Thymus (tissue), 11 donors: ENCODE measurements at regions not wholly inside any gene's neighbourhood (a gene's known extent, or its start where the extent isn't known, plus 50 kb on each side); places are given as distances from the start of the nearest gene placed in this dataset.

Experiments used
- DNase-seq, 9 donors: peaks; one replicate each; pipeline ENCODE4 v3.0.0-alpha.2; 2013; ENCODE audit warnings: low spot score in 9 of 9, low read depth in 6 of 9, missing footprints in 1 of 9
- H3K27ac ChIP-seq, 2 donors: one replicate each; pipeline ENCODE4 v1.5.1; 2013; ENCODE audit warnings: control low read depth in 1 of 2, low read depth in 1 of 2, low read length in 1 of 2, mild to moderate bottlenecking in 1 of 2, moderate library complexity in 1 of 2
- H3K27me3 ChIP-seq, 2 donors: one replicate each; pipeline ENCODE4 v1.5.1; 2013; ENCODE audit warnings: low read length in 1 of 2; ENCODE audit not compliant: control insufficient read depth in 2 of 2, insufficient read depth in 1 of 2
- H3K36me3 ChIP-seq, 2 donors: one replicate each; pipeline ENCODE4 v1.5.1; 2013; ENCODE audit warnings: low read length in 1 of 2, mild to moderate bottlenecking in 1 of 2, moderate library complexity in 1 of 2; ENCODE audit not compliant: control insufficient read depth in 2 of 2, insufficient read depth in 2 of 2
- H3K4me1 ChIP-seq, 2 donors: one replicate each; pipeline ENCODE4 v1.5.1; 2013; ENCODE audit warnings: low read length in 2 of 2; ENCODE audit not compliant: control insufficient read depth in 2 of 2, insufficient read depth in 2 of 2
- H3K4me3 ChIP-seq, 2 donors: one replicate each; pipeline ENCODE4 v1.5.1; 2013; ENCODE audit warnings: low read length in 2 of 2, control low read depth in 1 of 2, mild to moderate bottlenecking in 1 of 2
- H3K9me3 ChIP-seq, 2 donors: one replicate each; pipeline ENCODE4 v1.5.1; 2013; ENCODE audit warnings: low read length in 1 of 2, mild to moderate bottlenecking in 1 of 2; ENCODE audit not compliant: control insufficient read depth in 2 of 2, insufficient read depth in 1 of 2
- WGBS: extraction: QIAGEN DNeasy Blood & Tissue Kit; methylation state at CpG from one replicate; pipeline ENCODE4 v1.1.7; 2013; 5-methylcytosine and 5-hydroxymethylcytosine counted together
- donor health status: healthy.

GRCh38 chr20:50408526-50409364 is 101.4 kb upstream of the PTPN1 start:
- Histone ChIP-seq H3K4me1 (peaks cover 0 to 6% of the 10 kb centered on the region in 2 donors), H3K27me3 (peaks cover 0 to 3% of the 10 kb centered on the region in 2 donors), H3K36me3 (no peaks in the 10 kb centered on the region)

GRCh38 chr20:50409495-50409894 is 100.7 kb upstream of the PTPN1 start:
- Histone ChIP-seq H3K9me3 (no peaks in the 10 kb centered on the region), H3K27ac (no peak overlapping the region), H3K36me3 (no peaks in the 10 kb centered on the region), H3K4me1 (no peaks in the 10 kb centered on the region), H3K4me3 (no peak overlapping the region), H3K27me3 (no peaks in the 10 kb centered on the region)
- no peak for DNase-seq
- WGBS, result 89% methylated on average over 3 of the region's 3 CpGs

More at GRCh38 chr20:50408526-50409364, 101.4 kb upstream of the PTPN1 start:
- Histone ChIP-seq H3K27ac (no peak overlapping the region), H3K4me3 (no peak overlapping the region), H3K9me3 (no peaks in the 10 kb centered on the region)
- WGBS, result 94% methylated on average over 15 of the region's 15 CpGs
- no peak for DNase-seq

DNA sequence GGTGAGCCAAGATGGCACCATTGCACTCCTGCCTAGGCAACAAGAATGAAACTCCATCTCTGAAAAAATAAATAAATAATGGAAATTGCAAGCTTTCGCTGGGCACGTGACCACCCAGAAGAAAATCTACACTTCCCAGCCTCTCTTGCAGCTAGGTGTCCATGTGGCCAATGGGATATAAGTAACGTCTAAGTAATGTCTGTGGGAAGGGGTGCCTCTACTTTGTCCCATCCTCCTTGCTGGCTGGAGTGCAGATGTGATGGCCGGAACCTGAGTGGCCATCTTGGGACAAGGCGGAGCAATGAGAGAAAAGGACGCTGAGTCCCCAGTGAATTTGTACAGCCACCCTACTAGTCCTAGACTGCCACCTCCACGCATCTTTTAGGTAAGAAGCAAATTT is 99.8 kb upstream of the PTPN1 start:
- no peak for DNase-seq
- Histone ChIP-seq H3K36me3 (no peaks in the 10 kb centered on the region), H3K9me3 (no peaks in the 10 kb centered on the region), H3K27ac (no peak overlapping the region), H3K4me1 (no peaks in the 10 kb centered on the region), H3K27me3 (no peaks in the 10 kb centered on the region), H3K4me3 (no peak overlapping the region)
- 98% methylated on average over 7 of the region's 7 CpGs for WGBS

GRCh38 chr20:50412069-50412468 is 98.1 kb upstream of the PTPN1 start:
- H3K27ac ChIP-seq, result no peak overlapping the region
- no peaks in the 10 kb centered on the region for H3K27me3 ChIP-seq
- peaks cover 0 to 3% of the 10 kb centered on the region in 2 donors for H3K4me1 ChIP-seq
- no peaks in the 10 kb centered on the region for H3K9me3 ChIP-seq
- H3K4me3 ChIP-seq, result no peak overlapping the region
- no peaks in the 10 kb centered on the region for H3K36me3 ChIP-seq
- 96% methylated on average over 6 of the region's 6 CpGs for WGBS
- DNase-seq, result no peak

DNA sequence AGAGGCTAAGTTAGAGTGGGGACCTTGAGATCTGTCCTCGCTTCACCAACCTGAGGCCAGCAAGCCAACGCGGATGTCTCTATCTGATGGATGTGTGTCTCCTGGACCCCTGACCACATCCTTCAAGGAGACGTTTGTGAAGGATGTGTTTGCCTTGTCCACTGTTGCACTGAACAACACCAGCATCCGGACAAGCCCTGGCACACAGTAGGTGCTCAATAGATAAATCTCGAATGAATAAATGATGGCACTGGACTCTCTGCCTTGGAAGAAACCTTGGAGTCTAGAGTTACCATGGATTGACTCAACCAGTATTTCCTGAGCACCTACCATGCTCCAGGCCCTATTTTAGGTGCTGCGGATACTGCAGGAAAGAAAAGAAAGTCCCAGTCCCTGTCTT is 97.7 kb upstream of the PTPN1 start:
- Histone ChIP-seq H3K4me3 (no peak overlapping the region), H3K36me3 (no peaks in the 10 kb centered on the region), H3K9me3 (no peaks in the 10 kb centered on the region), H3K27me3 (no peaks in the 10 kb centered on the region), H3K4me1 (peaks cover 0 to 3% of the 10 kb centered on the region in 2 donors), H3K27ac (no peak overlapping the region)
- DNase-seq, result no peak
- WGBS, result 96% methylated on average over 7 of the region's 7 CpGs

DNA sequence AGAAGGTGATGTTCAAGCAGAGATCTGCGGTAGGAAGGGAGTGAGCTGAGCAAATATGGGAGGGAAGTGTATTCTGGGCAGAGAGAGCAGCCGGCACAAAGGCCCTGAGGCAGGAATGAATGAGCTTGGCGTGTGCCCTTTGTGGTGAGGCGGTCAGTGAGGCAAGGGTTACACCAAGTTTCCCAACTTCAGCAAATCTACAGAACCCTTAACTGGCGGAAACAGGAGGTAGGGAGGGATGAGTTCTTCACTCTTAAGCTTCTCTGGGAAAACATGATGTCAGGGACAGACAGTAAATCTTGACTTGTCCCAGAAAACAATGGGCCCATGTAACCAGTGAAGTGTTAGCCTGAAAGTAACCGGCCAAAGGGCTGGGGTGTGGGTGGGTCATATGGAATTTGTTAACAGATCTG is 97.1 kb upstream of the PTPN1 start:
- Histone ChIP-seq H3K4me3 (no peak overlapping the region), H3K36me3 (no peaks in the 10 kb centered on the region), H3K27me3 (no peaks in the 10 kb centered on the region), H3K4me1 (peaks cover 0 to 3% of the 10 kb centered on the region in 2 donors), H3K9me3 (no peaks in the 10 kb centered on the region), H3K27ac (no peak overlapping the region)
- 96% methylated on average over 6 of the region's 6 CpGs for WGBS
- DNase-seq, result no peak

DNA sequence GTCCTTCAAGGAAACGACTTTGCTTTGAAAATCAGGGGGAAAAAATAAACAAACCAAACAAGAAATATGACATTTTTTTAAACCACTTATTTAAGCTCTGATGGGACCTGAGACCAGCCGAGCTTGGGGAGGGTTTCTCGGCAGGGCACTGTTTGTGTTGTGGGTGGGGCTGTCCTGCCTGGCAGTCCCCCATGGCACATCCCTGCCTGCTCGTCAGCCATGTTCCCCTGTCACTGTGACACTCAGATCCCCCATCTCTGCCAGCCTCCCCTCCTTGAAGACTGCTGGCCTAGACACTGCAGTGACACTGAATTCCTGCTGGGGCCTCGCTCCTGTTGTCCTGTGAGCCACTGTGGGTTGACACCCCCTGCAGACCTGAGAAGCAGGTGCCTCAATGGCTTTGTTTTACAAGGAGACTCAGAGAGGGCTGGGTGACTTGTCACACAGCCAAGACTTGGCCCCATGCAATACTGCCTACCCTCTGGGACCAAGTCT is 95.1 kb upstream of the PTPN1 start:
- peaks cover 0 to 3% of the 10 kb centered on the region in 2 donors for H3K4me1 ChIP-seq

GRCh38 chr20:50415516-50416268 is 94.5 kb upstream of the PTPN1 start:
- peak overlapping the region in 1 of 2 donors; percentile 85 for H3K27ac ChIP-seq
- H3K36me3 ChIP-seq, result no peaks in the 10 kb centered on the region
- no peaks in the 10 kb centered on the region for H3K27me3 ChIP-seq
- 94% methylated on average over 25 of the region's 25 CpGs for WGBS
- DNase-seq, result no peak
- peaks cover 0 to 3% of the 10 kb centered on the region in 2 donors for H3K4me1 ChIP-seq
- H3K4me3 ChIP-seq, result no peak overlapping the region
- H3K9me3 ChIP-seq, result no peaks in the 10 kb centered on the region

More for the DNA sequence above, 95.1 kb upstream of the PTPN1 start:
- H3K27ac ChIP-seq, result peak overlapping the region in 1 of 2 donors; percentile 85
- no peaks in the 10 kb centered on the region for H3K36me3 ChIP-seq
- H3K27me3 ChIP-seq, result no peaks in the 10 kb centered on the region
- 90% methylated on average over 5 of the region's 5 CpGs for WGBS
- no peak overlapping the region for H3K4me3 ChIP-seq
- no peak for DNase-seq
- no peaks in the 10 kb centered on the region for H3K9me3 ChIP-seq
